ENCODE measurements at regions not wholly inside any gene's neighbourhood (a gene's known extent, or its start where the extent isn't known, plus 50 kb on each side); places are given as distances from the start of the nearest gene placed in this dataset.
A peak's percentile ranks its signal among the peaks of the same experiment; 100 is the strongest.
"Not testable (repeated sequence)": the region's sequence is repeated elsewhere in the genome, so short reads cannot be mapped to it uniquely, and the experiment has no call there.

GRCh38 chr3:147154988-147155387, 251.4 kb downstream of the ZIC4 start:
- not testable (repeated sequence) for H2BK12ac ChIP-seq (ENCODE audit: low read length); H3K4ac ChIP-seq (ENCODE audit: low read length); H3K9ac ChIP-seq (ENCODE audit: low read depth, low read length, poor library complexity); H2BK15ac ChIP-seq (ENCODE audit: low read length); H3K27ac ChIP-seq (replicated peaks; ENCODE audit: low read length); H4K8ac ChIP-seq (ENCODE audit: low read depth, low read length); H3K14ac ChIP-seq (ENCODE audit: low read length); H2AK5ac ChIP-seq (ENCODE audit: low read depth, low read length); H3K27me3 ChIP-seq (ENCODE audit: control insufficient read depth in 3 of 3, insufficient read depth in 3 of 3, low read depth in 1 of 3, low read length in 3 of 3); H3K4me1 ChIP-seq (ENCODE audit: control insufficient read depth in 2 of 2, insufficient read depth in 1 of 2, low read depth in 1 of 2, low read length in 2 of 2); DNase-seq (ENCODE audit: low spot score); H3K9me3 ChIP-seq (replicated peaks in 1 of 2; ENCODE audit: control insufficient read depth in 2 of 2, insufficient read depth in 1 of 2, low read depth in 1 of 2, low read length in 2 of 2); H3K18ac ChIP-seq (ENCODE audit: low read length); H3K79me1 ChIP-seq (ENCODE audit: low read depth, low read length); H4K91ac ChIP-seq (ENCODE audit: low read depth, low read length, poor library complexity); H2BK120ac ChIP-seq (ENCODE audit: low read depth, low read length); H2AFZ ChIP-seq (ENCODE audit: low read length); H3K36me3 ChIP-seq (replicated peaks in 1 of 2; ENCODE audit: control insufficient read depth in 2 of 2, insufficient read depth in 2 of 2, low read length in 2 of 2); H3K23ac ChIP-seq (ENCODE audit: low read depth, low read length, poor library complexity); H3K4me3 ChIP-seq (ENCODE audit: low read length in 2 of 2); H2BK5ac ChIP-seq (ENCODE audit: low read length); H3K4me2 ChIP-seq (ENCODE audit: insufficient read depth, low read length, poor library complexity, severe bottlenecking)
- WGBS, 2 donors (ENCODE audit: extremely low coverage in 2 of 2, insufficient read length in 2 of 2, insufficient replicate concordance in 1 of 2), result no CpG with 5 or more reads among the region's 10 CpGs

- no peak overlapping the region for H2BK120ac ChIP-seq (ENCODE audit: low read depth, low read length)
- H3K27me3 ChIP-seq (ENCODE audit: control insufficient read depth in 3 of 3, insufficient read depth in 3 of 3, low read depth in 1 of 3, low read length in 3 of 3), result no peaks in the 10 kb centered on the region
- no peak overlapping the region for H3K9ac ChIP-seq (ENCODE audit: low read depth, low read length, poor library complexity)
- no peak overlapping the region for H2AK5ac ChIP-seq (ENCODE audit: low read depth, low read length)
- H3K4me1 ChIP-seq (ENCODE audit: control insufficient read depth in 2 of 2, insufficient read depth in 1 of 2, low read depth in 1 of 2, low read length in 2 of 2), result no peaks in the 10 kb centered on the region
- peak overlapping the region; percentile 38 for H3K14ac ChIP-seq (ENCODE audit: low read length)
- no peak overlapping the region for H3K18ac ChIP-seq (ENCODE audit: low read length)
- no peak overlapping the region for H2BK5ac ChIP-seq (ENCODE audit: low read length)
- H2AFZ ChIP-seq (ENCODE audit: low read length), result no peak overlapping the region
- H3K27ac ChIP-seq (replicated peaks; ENCODE audit: low read length), result no peak overlapping the region
- H3K9me3 ChIP-seq (replicated peaks in 1 of 2; ENCODE audit: control insufficient read depth in 2 of 2, insufficient read depth in 1 of 2, low read depth in 1 of 2, low read length in 2 of 2), result peaks cover 3% of the 10 kb centered on the region in 2 donors
- H3K23ac ChIP-seq (ENCODE audit: low read depth, low read length, poor library complexity), result no peak overlapping the region
- H4K91ac ChIP-seq (ENCODE audit: low read depth, low read length, poor library complexity), result no peak overlapping the region
- no peaks in the 10 kb centered on the region for H3K79me1 ChIP-seq (ENCODE audit: low read depth, low read length)
- H2BK12ac ChIP-seq (ENCODE audit: low read length), result no peak overlapping the region
- H3K4ac ChIP-seq (ENCODE audit: low read length), result no peak overlapping the region
- H3K36me3 ChIP-seq (replicated peaks in 1 of 2; ENCODE audit: control insufficient read depth in 2 of 2, insufficient read depth in 2 of 2, low read length in 2 of 2), result no peaks in the 10 kb centered on the region
- H3K4me2 ChIP-seq (ENCODE audit: insufficient read depth, low read length, poor library complexity, severe bottlenecking), result no peak overlapping the region
- no peak overlapping the region for H4K8ac ChIP-seq (ENCODE audit: low read depth, low read length)
- DNase-seq (ENCODE audit: low spot score), result no peak
- whole genome bisulfite sequencing, 2 donors (ENCODE audit: extremely low coverage in 2 of 2, insufficient read length in 2 of 2, insufficient replicate concordance in 1 of 2), result no CpG with 5 or more reads among the region's 30 CpGs
- H3K4me3 ChIP-seq (ENCODE audit: low read length in 2 of 2), result no peak overlapping the region
- no peak overlapping the region for H2BK15ac ChIP-seq (ENCODE audit: low read length)
Measured at GRCh38 chr3:147153830-147154539, 252.4 kb downstream of the ZIC4 start.

GRCh38 chr3:147152476-147152875, 253.9 kb downstream of the ZIC4 start:
- WGBS, 2 donors (ENCODE audit: extremely low coverage in 2 of 2, insufficient read length in 2 of 2, insufficient replicate concordance in 1 of 2), result no CpG with 5 or more reads among the region's 3 CpGs

GRCh38 chr3:147141516-147142288, 264.6 kb downstream of the ZIC4 start:
- no peak overlapping the region for H3K14ac ChIP-seq (ENCODE audit: low read length)
- no peak overlapping the region for H2AK5ac ChIP-seq (ENCODE audit: low read depth, low read length)
- H2BK120ac ChIP-seq (ENCODE audit: low read depth, low read length), result no peak overlapping the region
- no peak for DNase-seq (ENCODE audit: low spot score)
- H3K9me3 ChIP-seq (replicated peaks in 1 of 2; ENCODE audit: control insufficient read depth in 2 of 2, insufficient read depth in 1 of 2, low read depth in 1 of 2, low read length in 2 of 2), result no peaks in the 10 kb centered on the region
- H4K8ac ChIP-seq (ENCODE audit: low read depth, low read length), result no peak overlapping the region
- no peak overlapping the region for H4K91ac ChIP-seq (ENCODE audit: low read depth, low read length, poor library complexity)
- no peak overlapping the region for H3K9ac ChIP-seq (ENCODE audit: low read depth, low read length, poor library complexity)
- no peak overlapping the region for H3K4me3 ChIP-seq (ENCODE audit: low read length in 2 of 2)
- no peak overlapping the region for H3K4me2 ChIP-seq (ENCODE audit: insufficient read depth, low read length, poor library complexity, severe bottlenecking)
- H2BK12ac ChIP-seq (ENCODE audit: low read length), result no peak overlapping the region
- H3K23ac ChIP-seq (ENCODE audit: low read depth, low read length, poor library complexity), result no peak overlapping the region
- WGBS, 2 donors (ENCODE audit: extremely low coverage in 2 of 2, insufficient read length in 2 of 2, insufficient replicate concordance in 1 of 2), result no CpG with 5 or more reads among the region's 2 CpGs
- H2BK15ac ChIP-seq (ENCODE audit: low read length), result no peak overlapping the region
- H2AFZ ChIP-seq (ENCODE audit: low read length), result no peak overlapping the region
- no peak overlapping the region for H3K18ac ChIP-seq (ENCODE audit: low read length)
- H3K27me3 ChIP-seq (ENCODE audit: control insufficient read depth in 3 of 3, insufficient read depth in 3 of 3, low read depth in 1 of 3, low read length in 3 of 3), result no peaks in the 10 kb centered on the region
- no peaks in the 10 kb centered on the region for H3K79me1 ChIP-seq (ENCODE audit: low read depth, low read length)
- no peak overlapping the region for H3K4ac ChIP-seq (ENCODE audit: low read length)
- H3K4me1 ChIP-seq (ENCODE audit: control insufficient read depth in 2 of 2, insufficient read depth in 1 of 2, low read depth in 1 of 2, low read length in 2 of 2), result no peaks in the 10 kb centered on the region
- no peaks in the 10 kb centered on the region for H3K36me3 ChIP-seq (replicated peaks in 1 of 2; ENCODE audit: control insufficient read depth in 2 of 2, insufficient read depth in 2 of 2, low read length in 2 of 2)
- no peak overlapping the region for H3K27ac ChIP-seq (replicated peaks; ENCODE audit: low read length)
- no peak overlapping the region for H2BK5ac ChIP-seq (ENCODE audit: low read length)

More at GRCh38 chr3:147152476-147152875, 253.9 kb downstream of the ZIC4 start:
- Histone ChIP-seq H3K79me1 (ENCODE audit: low read depth, low read length) (no peaks in the 10 kb centered on the region), H4K91ac (ENCODE audit: low read depth, low read length, poor library complexity) (no peak overlapping the region), H3K4me2 (ENCODE audit: insufficient read depth, low read length, poor library complexity, severe bottlenecking) (no peak overlapping the region), H2AFZ (ENCODE audit: low read length) (no peak overlapping the region), H3K9me3 (replicated peaks in 1 of 2; ENCODE audit: control insufficient read depth in 2 of 2, insufficient read depth in 1 of 2, low read depth in 1 of 2, low read length in 2 of 2) (peaks cover 3% of the 10 kb centered on the region in 2 donors), H3K18ac (ENCODE audit: low read length) (no peak overlapping the region), H3K23ac (ENCODE audit: low read depth, low read length, poor library complexity) (no peak overlapping the region), H3K27ac (replicated peaks; ENCODE audit: low read length) (no peak overlapping the region), H3K14ac (ENCODE audit: low read length) (no peak overlapping the region), H4K8ac (ENCODE audit: low read depth, low read length) (no peak overlapping the region), H3K4ac (ENCODE audit: low read length) (no peak overlapping the region), H3K36me3 (replicated peaks in 1 of 2; ENCODE audit: control insufficient read depth in 2 of 2, insufficient read depth in 2 of 2, low read length in 2 of 2) (no peaks in the 10 kb centered on the region), H3K4me3 (ENCODE audit: low read length in 2 of 2) (no peak overlapping the region), H3K4me1 (ENCODE audit: control insufficient read depth in 2 of 2, insufficient read depth in 1 of 2, low read depth in 1 of 2, low read length in 2 of 2) (no peaks in the 10 kb centered on the region), H2AK5ac (ENCODE audit: low read depth, low read length) (no peak overlapping the region), H2BK120ac (ENCODE audit: low read depth, low read length) (no peak overlapping the region), H2BK15ac (ENCODE audit: low read length) (no peak overlapping the region), H2BK12ac (ENCODE audit: low read length) (no peak overlapping the region), H3K27me3 (ENCODE audit: control insufficient read depth in 3 of 3, insufficient read depth in 3 of 3, low read depth in 1 of 3, low read length in 3 of 3) (no peaks in the 10 kb centered on the region), H3K9ac (ENCODE audit: low read depth, low read length, poor library complexity) (no peak overlapping the region), H2BK5ac (ENCODE audit: low read length) (no peak overlapping the region)
- DNase-seq (ENCODE audit: low spot score), result no peak
